COR-L47 (cell line): ENCODE measurements at regions not wholly inside any gene's neighbourhood (a gene's known extent, or its start where the extent isn't known, plus 50 kb on each side); places are given as distances from the start of the nearest gene placed in this dataset.
"Not testable (repeated sequence)": the region's sequence is repeated elsewhere in the genome, so short reads cannot be mapped to it uniquely, and the experiment has no call there.

Experiments used
- DNase-seq: peaks from one replicate; lab custom pipeline; 2025; lab: John Stamatoyannopoulos, UW

- DNase-seq: peak; percentile 57
These were observed 358.5 kb upstream of the HNRNPA3 start for GRCh38 chr2:176854062-176854461.

- no peak for DNase-seq
These were observed 357.7 kb upstream of the HNRNPA3 start for GRCh38 chr2:176854878-176855277.

GRCh38 chr2:176856683-176857082 is 355.9 kb upstream of the HNRNPA3 start:
- no peak for DNase-seq

GRCh38 chr2:176865336-176865735 is 347.3 kb upstream of the HNRNPA3 start:
- DNase-seq: no peak

GRCh38 chr2:176872406-176872805 is 340.2 kb upstream of the HNRNPA3 start:
- no peak for DNase-seq

- no peak for DNase-seq
These were observed 339.2 kb upstream of the HNRNPA3 start for GRCh38 chr2:176873403-176873802.

- no peak for DNase-seq
These were observed 336.0 kb upstream of the HNRNPA3 start for GRCh38 chr2:176876493-176877103.

- DNase-seq: no peak
These were observed 333.1 kb upstream of the HNRNPA3 start for GRCh38 chr2:176879426-176879995.

GRCh38 chr2:176882045-176882444 is 330.5 kb upstream of the HNRNPA3 start:
- not testable (repeated sequence) for DNase-seq

- DNase-seq: no peak
These were observed 327.5 kb upstream of the HNRNPA3 start for GRCh38 chr2:176885001-176885643.

GRCh38 chr2:176885661-176886060 is 326.9 kb upstream of the HNRNPA3 start:
- DNase-seq: no peak

- DNase-seq: no peak
These were observed 321.5 kb upstream of the HNRNPA3 start for GRCh38 chr2:176891105-176891504.

- no peak for DNase-seq
These were observed 320.7 kb upstream of the HNRNPA3 start for GRCh38 chr2:176891857-176892256.

- peak; percentile 11 for DNase-seq
These were observed 319.8 kb upstream of the HNRNPA3 start for GRCh38 chr2:176892676-176893226.

GRCh38 chr2:176895158-176895557 is 317.4 kb upstream of the HNRNPA3 start:
- no peak for DNase-seq

GRCh38 chr2:176902454-176902853 is 310.1 kb upstream of the HNRNPA3 start:
- no peak for DNase-seq

GRCh38 chr2:176904053-176904452 is 308.5 kb upstream of the HNRNPA3 start:
- not testable (repeated sequence) for DNase-seq

- DNase-seq: no peak
These were observed 305.3 kb upstream of the HNRNPA3 start for GRCh38 chr2:176907341-176907740.

GRCh38 chr2:176910828-176911227 is 301.8 kb upstream of the HNRNPA3 start:
- no peak for DNase-seq

GRCh38 chr2:176913955-176914354 is 298.6 kb upstream of the HNRNPA3 start:
- DNase-seq: no peak

GRCh38 chr2:176914371-176914770 is 298.2 kb upstream of the HNRNPA3 start:
- DNase-seq: no peak

- DNase-seq: not testable (repeated sequence)
These were observed 290.0 kb upstream of the HNRNPA3 start for GRCh38 chr2:176922545-176922944.

- no peak for DNase-seq
These were observed 289.4 kb upstream of the HNRNPA3 start for GRCh38 chr2:176923205-176923604.
